ENCODE measurements at regions not wholly inside any gene's neighbourhood (a gene's known extent, or its start where the extent isn't known, plus 50 kb on each side); places are given as distances from the start of the nearest gene placed in this dataset.

DNA sequence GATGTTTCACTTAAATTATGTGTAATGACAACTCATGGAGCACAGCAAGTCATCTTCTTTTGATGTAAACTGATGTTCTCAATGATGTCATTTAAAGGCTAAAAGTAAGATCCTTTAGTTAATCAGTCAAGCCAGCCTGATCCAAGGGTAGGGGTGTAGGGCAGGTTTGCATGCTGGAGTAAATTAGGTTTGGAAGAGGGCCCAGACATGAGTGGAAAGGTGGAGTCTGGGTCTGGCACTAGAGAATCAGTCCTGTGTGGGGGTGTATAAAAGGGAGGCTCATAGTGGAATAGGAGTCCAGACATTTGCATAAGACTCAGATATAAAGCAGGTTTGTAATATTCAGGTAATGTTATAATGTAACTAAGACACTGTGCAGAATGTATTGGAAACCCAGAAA, 88.8 kb upstream of the NYAP2 start:
- Histone ChIP-seq H3K4me2 (ENCODE audit: insufficient read depth, low read length) (no peak overlapping the region), H2AFZ (ENCODE audit: low read depth, low read length) (no peak overlapping the region), H3K27me3 (ENCODE audit: control insufficient read depth in 2 of 2, insufficient read depth in 2 of 2, low read length in 2 of 2) (no peaks in the 10 kb centered on the region), H3K9ac (replicated peaks; ENCODE audit: extremely low read depth, insufficient read depth, low read length) (no peak overlapping the region), H3K4me3 (replicated peaks in 1 of 3; ENCODE audit: insufficient read depth in 1 of 3, low read depth in 1 of 3, low read length in 3 of 3) (no peak overlapping the region), H3K27ac (ENCODE audit: insufficient read depth, low read depth, low read length) (no peak overlapping the region), H4K20me1 (replicated peaks; ENCODE audit: control insufficient read depth, extremely low read depth, insufficient read depth, low read length) (no peaks in the 10 kb centered on the region), H3K79me2 (ENCODE audit: control insufficient read depth, insufficient read depth, low read length) (no peaks in the 10 kb centered on the region), H3K9me1 (replicated peaks; ENCODE audit: control insufficient read depth, extremely low read depth, insufficient read depth, low read length) (no peaks in the 10 kb centered on the region), H3K9me3 (replicated peaks; ENCODE audit: control insufficient read depth, insufficient read depth, low read length) (no peaks in the 10 kb centered on the region), H3K36me3 (ENCODE audit: control insufficient read depth in 2 of 2, extremely low read depth in 1 of 2, insufficient read depth in 2 of 2, low read length in 2 of 2) (no peaks in the 10 kb centered on the region), H3K4me1 (ENCODE audit: control insufficient read depth, extremely low read depth, insufficient read depth, low read length) (no peaks in the 10 kb centered on the region)
- intact Hi-C loops (cut with micrococcal nuclease) (no loop called here), dilution Hi-C loops (cut with MboI; ENCODE audit: extremely low pct_ligation_motif_present, low sequenced_read_pairs) (no loop called here)
- ChIA-PET POLR2A (no interaction called here), CTCF (no interaction called here)
- no peak for FAIRE-seq
- TF ChIP-seq POLR2AphosphoS5 (IDR thresholded peaks at IDR 0.05; ENCODE audit: insufficient read depth, low read depth, low read length): no peak
- TF ChIP-seq MYC (IDR thresholded peaks at IDR 0.05; ENCODE audit: low read depth, low read length): no peak
- TF ChIP-seq GATA2 (IDR thresholded peaks at IDR 0.05; ENCODE audit: insufficient read depth, insufficient read length, low read depth, low read length): no peak
- TF ChIP-seq, protein P1, sequence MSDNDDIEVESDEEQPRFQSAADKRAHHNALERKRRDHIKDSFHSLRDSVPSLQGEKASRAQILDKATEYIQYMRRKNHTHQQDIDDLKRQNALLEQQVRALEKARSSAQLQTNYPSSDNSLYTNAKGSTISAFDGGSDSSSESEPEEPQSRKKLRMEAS (IDR thresholded peaks at IDR 0.05; ENCODE audit: insufficient read depth, insufficient read length): no peak
- TF ChIP-seq FOS (IDR thresholded peaks at IDR 0.05; ENCODE audit: borderline replicate concordance, insufficient read depth, low read length): no peak
- no peak for TF ChIP-seq JUN (IDR thresholded peaks at IDR 0.05; ENCODE audit: borderline replicate concordance, insufficient read depth, insufficient read length, low read depth)
- TF ChIP-seq POLR2A (IDR thresholded peaks at IDR 0.05; ENCODE audit: low read depth, low read length): no peak
- TF ChIP-seq, protein P2, sequence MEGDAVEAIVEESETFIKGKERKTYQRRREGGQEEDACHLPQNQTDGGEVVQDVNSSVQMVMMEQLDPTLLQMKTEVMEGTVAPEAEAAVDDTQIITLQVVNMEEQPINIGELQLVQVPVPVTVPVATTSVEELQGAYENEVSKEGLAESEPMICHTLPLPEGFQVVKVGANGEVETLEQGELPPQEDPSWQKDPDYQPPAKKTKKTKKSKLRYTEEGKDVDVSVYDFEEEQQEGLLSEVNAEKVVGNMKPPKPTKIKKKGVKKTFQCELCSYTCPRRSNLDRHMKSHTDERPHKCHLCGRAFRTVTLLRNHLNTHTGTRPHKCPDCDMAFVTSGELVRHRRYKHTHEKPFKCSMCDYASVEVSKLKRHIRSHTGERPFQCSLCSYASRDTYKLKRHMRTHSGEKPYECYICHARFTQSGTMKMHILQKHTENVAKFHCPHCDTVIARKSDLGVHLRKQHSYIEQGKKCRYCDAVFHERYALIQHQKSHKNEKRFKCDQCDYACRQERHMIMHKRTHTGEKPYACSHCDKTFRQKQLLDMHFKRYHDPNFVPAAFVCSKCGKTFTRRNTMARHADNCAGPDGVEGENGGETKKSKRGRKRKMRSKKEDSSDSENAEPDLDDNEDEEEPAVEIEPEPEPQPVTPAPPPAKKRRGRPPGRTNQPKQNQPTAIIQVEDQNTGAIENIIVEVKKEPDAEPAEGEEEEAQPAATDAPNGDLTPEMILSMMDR (IDR thresholded peaks at IDR 0.05; ENCODE audit: extremely low read depth in 1 of 2, insufficient read depth in 1 of 2, low read depth in 1 of 2, low read length in 2 of 2): no peak
- no peak for TF ChIP-seq EZH2 (IDR thresholded peaks at IDR 0.05; ENCODE audit: borderline replicate concordance, low read depth, low read length, severe bottlenecking)
- BruUV-seq (replicated peaks): no TSS peak
- DNase-seq (ENCODE audit: low read depth, low spot score): no peak

Data from endothelial cell of umbilical vein (primary cell).